H9 (cell line): ENCODE measurements at regions not wholly inside any gene's neighbourhood (a gene's known extent, or its start where the extent isn't known, plus 50 kb on each side); places are given as distances from the start of the nearest gene placed in this dataset.

ENCODE experiments used
- DNase-seq: peaks from one replicate; pipeline ENCODE4 v3.0.0-alpha.2; 2017
- H2AFZ ChIP-seq: one replicate; pipeline ENCODE4 v1.6.1; 2013; ENCODE audit warnings: mild to moderate bottlenecking, low read length, control low read depth, moderate library complexity
- H2AK5ac ChIP-seq: 2 replicates; pipeline ENCODE4 v1.6.1; 2013; ENCODE audit warnings: low read length, control low read depth, mixed read lengths; ENCODE audit not compliant: insufficient read length
- H2BK120ac ChIP-seq: one replicate; pipeline ENCODE4 v1.6.1; 2013; ENCODE audit warnings: low read depth, mild to moderate bottlenecking, low read length, control low read depth, inconsistent platforms; ENCODE audit not compliant: poor library complexity, severe bottlenecking
- H2BK12ac ChIP-seq: 2 replicates; pipeline ENCODE4 v1.6.1; 2013; ENCODE audit warnings: low read length, control low read depth, mixed read lengths, low read depth; ENCODE audit not compliant: insufficient read length
- H2BK15ac ChIP-seq: 2 replicates; pipeline ENCODE4 v1.6.1; 2013; ENCODE audit warnings: low read depth, low read length, control low read depth
- H2BK20ac ChIP-seq: one replicate; pipeline ENCODE4 v1.6.1; 2013; ENCODE audit warnings: low read depth, mild to moderate bottlenecking, low read length, control low read depth, inconsistent platforms; ENCODE audit not compliant: poor library complexity, severe bottlenecking
- H2BK5ac ChIP-seq: 2 replicates; pipeline ENCODE4 v1.6.1; 2013; ENCODE audit warnings: low read length, control low read depth, mixed read lengths; ENCODE audit not compliant: insufficient read length
- H3K14ac ChIP-seq: 2 replicates; pipeline ENCODE4 v1.6.1; 2013; ENCODE audit warnings: low read length, control low read depth; ENCODE audit not compliant: insufficient read depth
- H3K18ac ChIP-seq: 2 replicates; pipeline ENCODE4 v1.6.1; 2013; ENCODE audit warnings: low read depth, mild to moderate bottlenecking, mixed read lengths, low read length, control low read depth; ENCODE audit not compliant: insufficient read length
- H3K23ac ChIP-seq: 2 replicates; pipeline ENCODE4 v1.6.1; 2013; ENCODE audit warnings: low read length, control low read depth, mixed read lengths, low read depth; ENCODE audit not compliant: insufficient read length
- H3K23me2 ChIP-seq: 2 replicates; pipeline ENCODE4 v1.6.1; 2013; ENCODE audit warnings: low read depth, mild to moderate bottlenecking, mixed read lengths, low read length, control low read depth; ENCODE audit not compliant: insufficient read length, poor library complexity, severe bottlenecking
- H3K27ac ChIP-seq: 2 replicates; pipeline ENCODE4 v1.5.1; 2013; ENCODE audit warnings: low read length, control low read depth, mixed read lengths, low read depth; ENCODE audit not compliant: insufficient read length
- H3K27me3 ChIP-seq: 2 replicates; pipeline ENCODE4 v1.6.1; 2013; ENCODE audit warnings: low read length, control low read depth, inconsistent platforms; ENCODE audit not compliant: insufficient read depth
- H3K4ac ChIP-seq: 2 replicates; pipeline ENCODE4 v1.6.1; 2013; ENCODE audit warnings: low read depth, mild to moderate bottlenecking, control low read depth, inconsistent platforms, low read length, moderate library complexity
- H3K4me1 ChIP-seq: 2 replicates; pipeline ENCODE4 v1.6.1; 2013; ENCODE audit warnings: low read length, control low read depth, inconsistent platforms; ENCODE audit not compliant: insufficient read depth
- H3K4me2 ChIP-seq: 2 replicates; pipeline ENCODE4 v1.6.1; 2013; ENCODE audit warnings: low read length, control low read depth, mixed read lengths; ENCODE audit not compliant: insufficient read length, insufficient read depth
- H3K56ac ChIP-seq: 2 replicates; pipeline ENCODE4 v1.6.1; 2013; ENCODE audit warnings: low read depth, mild to moderate bottlenecking, mixed read lengths, low read length, control low read depth; ENCODE audit not compliant: insufficient read length
- H3K79me1 ChIP-seq: 2 replicates; pipeline ENCODE4 v1.6.1; 2013; ENCODE audit warnings: low read depth, mild to moderate bottlenecking, moderate library complexity, low read length, control low read depth, inconsistent platforms; ENCODE audit not compliant: insufficient read depth, poor library complexity, severe bottlenecking
- H3K79me2 ChIP-seq: 2 replicates; pipeline ENCODE4 v1.6.1; 2013; ENCODE audit warnings: low read length, control low read depth, inconsistent platforms; ENCODE audit not compliant: insufficient read depth
- H3K9ac ChIP-seq: 2 replicates; pipeline ENCODE4 v1.6.1; 2013; ENCODE audit warnings: low read length, control low read depth, mixed read lengths; ENCODE audit not compliant: insufficient read length; ENCODE audit errors: extremely low read depth
- H3K9me3 ChIP-seq: one replicate; pipeline ENCODE4 v1.6.1; 2013; ENCODE audit warnings: low read depth, low read length, inconsistent platforms; ENCODE audit not compliant: control insufficient read depth
- H3T11ph ChIP-seq: one replicate; pipeline ENCODE4 v1.6.1; 2013; ENCODE audit warnings: mild to moderate bottlenecking, low read length, control low read depth, inconsistent platforms
- H4K20me1 ChIP-seq: one replicate; pipeline ENCODE4 v1.6.1; 2013; ENCODE audit not compliant: control insufficient read depth, insufficient read length, insufficient read depth
- H4K5ac ChIP-seq: 2 replicates; pipeline ENCODE4 v1.6.1; 2013; ENCODE audit warnings: low read depth, mild to moderate bottlenecking, mixed read lengths, low read length, control low read depth; ENCODE audit not compliant: insufficient read length
- H4K8ac ChIP-seq: replicated peaks from 2 replicates; pipeline ENCODE4 v1.6.1; 2013; ENCODE audit warnings: low read length, control low read depth, mixed read lengths, low read depth; ENCODE audit not compliant: insufficient read length
- H4K91ac ChIP-seq: 2 replicates; pipeline ENCODE4 v1.6.1; 2013; ENCODE audit warnings: low read depth, mild to moderate bottlenecking, moderate library complexity, mixed read lengths, low read length, control low read depth; ENCODE audit not compliant: insufficient read length
- H3K27ac Mint-ChIP-seq, 3 experiments: 2 replicates in 2 of 3; 3 replicates in 1 of 3; pipeline ENCODE4 v1.8.0; 2020 to 2021; ENCODE audit warnings: mixed read lengths in 3 of 3, mild to moderate bottlenecking in 1 of 3, moderate library complexity in 1 of 3
- H3K27me3 Mint-ChIP-seq: 2 replicates; pipeline ENCODE4 v1.8.0; 2021; ENCODE audit warnings: low read depth, mild to moderate bottlenecking, moderate library complexity, mixed read lengths
- H3K36me3 Mint-ChIP-seq, 3 experiments: 2 replicates in 2 of 3; 3 replicates in 1 of 3; pipeline ENCODE4 v1.8.0; 2020 to 2021; ENCODE audit warnings: low read depth in 3 of 3, mixed read lengths in 3 of 3; ENCODE audit not compliant: insufficient read depth in 1 of 3
- H3K4me1 Mint-ChIP-seq, 2 experiments: 2 replicates each; pipeline ENCODE4 v1.8.0; 2020; ENCODE audit warnings: mixed read lengths in 2 of 2
- H3K4me3 Mint-ChIP-seq, 2 experiments: 2 replicates in 1 of 2; 3 replicates in 1 of 2; pipeline ENCODE4 v1.8.0; 2020 to 2021; ENCODE audit warnings: mild to moderate bottlenecking in 2 of 2, mixed read lengths in 2 of 2, moderate library complexity in 1 of 2
- H3K9me3 Mint-ChIP-seq, 2 experiments: 2 replicates in 1 of 2; 3 replicates in 1 of 2; pipeline ENCODE4 v1.8.0; 2020; ENCODE audit warnings: mild to moderate bottlenecking in 2 of 2, mixed read lengths in 2 of 2, moderate library complexity in 1 of 2
- WGBS: extraction: QIAGEN DNeasy Blood & Tissue Kit; methylation state at CpG from one replicate; pipeline ENCODE4 v1.1.7; 2013; ENCODE audit warnings: missing lambda C conversion rate, low lambda C conversion rate, mixed read lengths; ENCODE audit not compliant: insufficient read length; ENCODE audit errors: extremely low coverage; 5-methylcytosine and 5-hydroxymethylcytosine counted together
- TF ChIP-seq, protein P1 (sequence below): fragments of 200-600 bp; sonication (generic); conservative IDR thresholded peaks from 3 replicates; pipeline ENCODE4 v1.8.0; 2021; ENCODE audit warnings: antibody characterized with exemption, mild to moderate bottlenecking

DNA sequence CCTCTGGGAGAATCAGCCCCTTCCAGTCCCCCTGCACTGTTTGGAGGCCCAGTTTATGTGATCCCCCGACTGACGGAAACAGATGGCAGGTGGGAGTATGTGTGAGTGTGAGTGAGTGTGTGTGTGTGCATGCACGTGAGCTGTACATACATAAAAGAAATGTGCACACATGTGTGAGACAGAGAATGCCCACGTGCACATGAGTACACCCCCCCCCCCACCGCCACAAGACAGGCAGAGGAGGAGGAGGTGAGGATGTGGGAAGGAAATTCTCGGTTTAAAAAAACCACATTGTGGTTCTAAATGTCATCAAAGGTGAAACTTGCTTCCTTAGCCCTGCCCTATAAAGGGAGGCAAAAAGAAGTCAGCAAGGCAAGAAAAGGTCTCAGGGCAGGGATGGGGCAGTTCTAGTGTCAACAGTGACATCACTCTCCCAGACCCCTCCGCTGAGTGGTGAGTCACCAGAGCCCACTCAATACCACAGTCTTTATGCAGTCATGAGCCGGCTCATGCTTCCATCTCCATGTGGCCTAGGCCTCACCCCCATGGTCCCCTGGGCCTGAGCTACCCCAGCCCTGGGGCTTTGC is 79.2 kb upstream of the HSPA9 start:
- Histone ChIP-seq H3K4ac (no peak overlapping the region), H3K14ac (no peak overlapping the region), H3K79me2 (no peaks in the 10 kb centered on the region), H3K27ac (no peak overlapping the region), H3K79me1 (no peaks in the 10 kb centered on the region), H3K56ac (no peak overlapping the region), H4K5ac (no peak overlapping the region), H3T11ph (no peak overlapping the region), H4K91ac (no peak overlapping the region), H2BK12ac (no peak overlapping the region), H3K4me1 (no peaks in the 10 kb centered on the region; the same call in 1 of the 2 replicates), H3K9me3 (no peaks in the 10 kb centered on the region), H2BK120ac (no peak overlapping the region), H2BK5ac (no peak overlapping the region), H2BK20ac (no peak overlapping the region), H2BK15ac (no peak overlapping the region), H4K8ac (no peak overlapping the region), H3K23me2 (no peaks in the 10 kb centered on the region), H3K27me3 (no peaks in the 10 kb centered on the region), H3K18ac (no peak overlapping the region), H2AK5ac (no peak overlapping the region), H2AFZ (no peak overlapping the region), H3K23ac (no peak overlapping the region), H4K20me1 (no peaks in the 10 kb centered on the region), H3K9ac (no peak overlapping the region), H3K4me2 (no peak overlapping the region)
- no CpG with 5 or more reads among the region's 8 CpGs for WGBS
- no peaks in the 10 kb centered on the region for H3K9me3 Mint-ChIP-seq
- peaks cover 39 to 51% of the 10 kb centered on the region in 2 experiments for H3K4me1 Mint-ChIP-seq
- no peak for DNase-seq
- H3K36me3 Mint-ChIP-seq, result no peaks in the 10 kb centered on the region
- H3K27me3 Mint-ChIP-seq, result no peaks in the 10 kb centered on the region
- H3K4me3 Mint-ChIP-seq, result no peak overlapping the region
- peak overlapping the region in 1 of 3 experiments; percentile 82; a peak in 2 of 7 replicates for H3K27ac Mint-ChIP-seq
- TF ChIP-seq, protein P1, sequence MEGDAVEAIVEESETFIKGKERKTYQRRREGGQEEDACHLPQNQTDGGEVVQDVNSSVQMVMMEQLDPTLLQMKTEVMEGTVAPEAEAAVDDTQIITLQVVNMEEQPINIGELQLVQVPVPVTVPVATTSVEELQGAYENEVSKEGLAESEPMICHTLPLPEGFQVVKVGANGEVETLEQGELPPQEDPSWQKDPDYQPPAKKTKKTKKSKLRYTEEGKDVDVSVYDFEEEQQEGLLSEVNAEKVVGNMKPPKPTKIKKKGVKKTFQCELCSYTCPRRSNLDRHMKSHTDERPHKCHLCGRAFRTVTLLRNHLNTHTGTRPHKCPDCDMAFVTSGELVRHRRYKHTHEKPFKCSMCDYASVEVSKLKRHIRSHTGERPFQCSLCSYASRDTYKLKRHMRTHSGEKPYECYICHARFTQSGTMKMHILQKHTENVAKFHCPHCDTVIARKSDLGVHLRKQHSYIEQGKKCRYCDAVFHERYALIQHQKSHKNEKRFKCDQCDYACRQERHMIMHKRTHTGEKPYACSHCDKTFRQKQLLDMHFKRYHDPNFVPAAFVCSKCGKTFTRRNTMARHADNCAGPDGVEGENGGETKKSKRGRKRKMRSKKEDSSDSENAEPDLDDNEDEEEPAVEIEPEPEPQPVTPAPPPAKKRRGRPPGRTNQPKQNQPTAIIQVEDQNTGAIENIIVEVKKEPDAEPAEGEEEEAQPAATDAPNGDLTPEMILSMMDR, result no peak
